ENCODE measurements at regions not wholly inside any gene's neighbourhood (a gene's known extent, or its start where the extent isn't known, plus 50 kb on each side); places are given as distances from the start of the nearest gene placed in this dataset.
"Not testable (repeated sequence)": the region's sequence is repeated elsewhere in the genome, so short reads cannot be mapped to it uniquely, and the experiment has no call there.

- not testable (repeated sequence) for TF ChIP-seq CTCF (IDR thresholded peaks at IDR 0.05; ENCODE audit: insufficient read depth, low read depth, low read length); EZH2 (IDR thresholded peaks at IDR 0.05; ENCODE audit: insufficient read depth, low read length)
Observed at GRCh38 chr1:234949528-234949927, 179.1 kb downstream of the TOMM20 start.

Measured in astrocyte (in vitro differentiated cells and primary cell).